ENCODE measurements at regions not wholly inside any gene's neighbourhood (a gene's known extent, or its start where the extent isn't known, plus 50 kb on each side); places are given as distances from the start of the nearest gene placed in this dataset.

GRCh38 chr5:110852053-110852452 is 113.2 kb downstream of the SLC25A46 start:
- no peak for DNase-seq (ENCODE audit: extremely low read depth, low read depth)
- no peak for TF ChIP-seq CTCF (IDR thresholded peaks at IDR 0.05; ENCODE audit: low read depth, low read length)

GRCh38 chr5:110852541-110852940 is 113.7 kb downstream of the SLC25A46 start:
- DNase-seq (ENCODE audit: extremely low read depth, low read depth): no peak
- TF ChIP-seq CTCF (IDR thresholded peaks at IDR 0.05; ENCODE audit: low read depth, low read length): no peak

- DNase-seq (ENCODE audit: extremely low read depth, low read depth): no peak
- no peak for TF ChIP-seq CTCF (IDR thresholded peaks at IDR 0.05; ENCODE audit: low read depth, low read length)
These were observed 114.5 kb downstream of the SLC25A46 start for GRCh38 chr5:110853267-110853666.

GRCh38 chr5:110854200-110854599 is 115.4 kb downstream of the SLC25A46 start:
- TF ChIP-seq CTCF (IDR thresholded peaks at IDR 0.05; ENCODE audit: low read depth, low read length): no peak
- DNase-seq (ENCODE audit: extremely low read depth, low read depth): no peak

- DNase-seq (ENCODE audit: extremely low read depth, low read depth): no peak
- TF ChIP-seq CTCF (IDR thresholded peaks at IDR 0.05; ENCODE audit: low read depth, low read length): no peak
These were observed 117.2 kb downstream of the SLC25A46 start for GRCh38 chr5:110855961-110856360.

GRCh38 chr5:110865400-110866094 is 126.7 kb downstream of the SLC25A46 start:
- no peak for DNase-seq (ENCODE audit: extremely low read depth, low read depth)
- peak; percentile 37 for TF ChIP-seq CTCF (IDR thresholded peaks at IDR 0.05; ENCODE audit: low read depth, low read length)

- TF ChIP-seq CTCF (IDR thresholded peaks at IDR 0.05; ENCODE audit: low read depth, low read length): no peak
These were observed 131.1 kb downstream of the SLC25A46 start for GRCh38 chr5:110869927-110870326.

More at GRCh38 chr5:110869927-110870326, 131.1 kb downstream of the SLC25A46 start:
- no peak for DNase-seq (ENCODE audit: extremely low read depth, low read depth)
